ENCODE measurements at regions not wholly inside any gene's neighbourhood (a gene's known extent, or its start where the extent isn't known, plus 50 kb on each side); places are given as distances from the start of the nearest gene placed in this dataset.

- no peak overlapping the region for H2AFZ ChIP-seq (ENCODE audit: low read depth, low read length, poor library complexity, severe bottlenecking)
- no peak overlapping the region for H3K4me3 ChIP-seq (replicated peaks in 1 of 2; ENCODE audit: low read depth in 1 of 2, low read length in 2 of 2)
- ChIA-PET POLR2A (no interaction called here), CTCF (no interaction called here), RAD21 (ENCODE audit: low non-redundant PET in 1 of 2, low total read pairs in 2 of 2, uncharacterized antibody in 2 of 2, unreplicated experiment in 2 of 2) (no interaction called here)
- no peak for ATAC-seq
- intact Hi-C loops (cut with micrococcal nuclease): no loop called here
- DNase-seq (ENCODE audit: low read depth, low spot score): no peak
- no peak overlapping the region for H3K9ac ChIP-seq (ENCODE audit: low read length)
- H3K4me2 ChIP-seq (ENCODE audit: low read length): no peak overlapping the region
- BruUV-seq (replicated peaks): no TSS peak
- no peaks in the 10 kb centered on the region for H3K27me3 ChIP-seq (ENCODE audit: insufficient read depth, low read length)
- no peaks in the 10 kb centered on the region for H3K4me1 ChIP-seq (ENCODE audit: control insufficient read depth in 1 of 2, insufficient read depth in 2 of 2, low read length in 2 of 2)
- no peaks in the 10 kb centered on the region for H3K36me3 ChIP-seq (ENCODE audit: control insufficient read depth in 1 of 2, insufficient read depth in 2 of 2, low read length in 2 of 2)
- no peaks in the 10 kb centered on the region for H3K9me3 ChIP-seq (ENCODE audit: control insufficient read depth in 1 of 2, insufficient read depth in 1 of 2, low read depth in 1 of 2, low read length in 2 of 2)
- H3K79me2 ChIP-seq (ENCODE audit: insufficient read depth, low read length): no peaks in the 10 kb centered on the region
- no peak for TF ChIP-seq ATF3 (IDR thresholded peaks at IDR 0.05)
- no peak for TF ChIP-seq TCF7L2 (IDR thresholded peaks at IDR 0.05; ENCODE audit: borderline replicate concordance, extremely low read depth, insufficient read depth, insufficient read length)
- no peak for TF ChIP-seq ELF1 (IDR thresholded peaks at IDR 0.05; ENCODE audit: borderline replicate concordance, low read depth)
- no peak for TF ChIP-seq YY1 (IDR thresholded peaks at IDR 0.05; ENCODE audit: extremely low read depth, insufficient replicate concordance, low read depth, low read length)
- TF ChIP-seq ZNF274 (IDR thresholded peaks at IDR 0.05; ENCODE audit: low read depth, low read length): no peak
- TF ChIP-seq POLR2AphosphoS5 (IDR thresholded peaks at IDR 0.05; ENCODE audit: low read depth, low read length): no peak
- no peak for TF ChIP-seq EGR1 (IDR thresholded peaks at IDR 0.05; ENCODE audit: low read depth)
- TF ChIP-seq JUND (IDR thresholded peaks at IDR 0.05): no peak
- TF ChIP-seq REST (IDR thresholded peaks at IDR 0.05; ENCODE audit: low read depth): no peak
- no peak for TF ChIP-seq RAD21 (IDR thresholded peaks at IDR 0.05; ENCODE audit: low read depth)
- no peak for TF ChIP-seq POLR2A (IDR thresholded peaks at IDR 0.05; ENCODE audit: borderline replicate concordance, extremely low read depth, insufficient read depth, insufficient read length)
- no peak for TF ChIP-seq ZBTB33 (IDR thresholded peaks at IDR 0.05; ENCODE audit: extremely low read depth, insufficient replicate concordance, low read length)
- no peak for TF ChIP-seq SP1 (IDR thresholded peaks at IDR 0.05; ENCODE audit: low read depth)
- no peak for TF ChIP-seq EZH2phosphoT487 (IDR thresholded peaks at IDR 0.05; ENCODE audit: borderline replicate concordance)
- no peak for TF ChIP-seq CBX3 (IDR thresholded peaks at IDR 0.05; ENCODE audit: low read depth)
- H3K9me2 ChIP-seq (ENCODE audit: insufficient read depth): no peaks in the 10 kb centered on the region
- H4K20me1 ChIP-seq (ENCODE audit: insufficient read depth): no peaks in the 10 kb centered on the region
- no peak overlapping the region for H3K27ac ChIP-seq (ENCODE audit: low read depth, low read length)
Measured at GRCh38 chr3:159113221-159113875, 311.5 kb downstream of the MFSD1 start.

All from HCT116 (cell line).